ENCODE measurements at regions not wholly inside any gene's neighbourhood (a gene's known extent, or its start where the extent isn't known, plus 50 kb on each side); places are given as distances from the start of the nearest gene placed in this dataset.

GRCh38 chr19:28669804-28670203 is 543.1 kb downstream of the UQCRFS1 start:
- DNase-seq = no peak
- peaks cover 0 to 45% (median 13%) of the 10 kb centered on the region in 12 donors for H3K9me3 ChIP-seq
- H3K27ac ChIP-seq = no peak overlapping the region
- H3K27me3 ChIP-seq = no peaks in the 10 kb centered on the region
- no peak for ATAC-seq
- intact Hi-C loops (cut with DNase I) = no loop called here
- H3K4me1 ChIP-seq = no peaks in the 10 kb centered on the region
- no peaks in the 10 kb centered on the region for H3K36me3 ChIP-seq
- H3K4me3 ChIP-seq = no peak overlapping the region
- 72 to 76% (median 75%) methylated on average over 2 of the region's 2 CpGs for WGBS, 4 donors
- TF ChIP-seq CTCF (IDR thresholded peaks at IDR 0.05) (no peak), POLR2A (IDR thresholded peaks at IDR 0.05) (no peak)

GRCh38 chr19:28667348-28667977 is 545.5 kb downstream of the UQCRFS1 start:
- no peak overlapping the region for H3K27ac ChIP-seq
- no peak overlapping the region for H3K4me3 ChIP-seq
- no peak for DNase-seq
- WGBS, 4 donors = 76 to 81% (median 80%) methylated on average over 7 of the region's 7 CpGs
- H3K4me1 ChIP-seq = no peaks in the 10 kb centered on the region
- TF ChIP-seq CTCF (IDR thresholded peaks at IDR 0.05) = no peak
- no peak for TF ChIP-seq POLR2A (IDR thresholded peaks at IDR 0.05)
- no peak for ATAC-seq
- H3K36me3 ChIP-seq = no peaks in the 10 kb centered on the region
- H3K9me3 ChIP-seq = peaks cover 0 to 32% (median 12%) of the 10 kb centered on the region in 12 donors
- intact Hi-C loops (cut with DNase I) = no loop called here
- H3K27me3 ChIP-seq = no peaks in the 10 kb centered on the region

- Histone ChIP-seq H3K4me1 (no peaks in the 10 kb centered on the region), H3K27me3 (no peaks in the 10 kb centered on the region), H3K4me3 (no peak overlapping the region), H3K9me3 (peaks cover 0 to 34% (median 11%) of the 10 kb centered on the region in 12 donors), H3K36me3 (no peaks in the 10 kb centered on the region), H3K27ac (no peak overlapping the region)
- no peak for DNase-seq
- no peak for ATAC-seq
- intact Hi-C loops (cut with DNase I) = no loop called here
- WGBS, 4 donors = 80 to 92% (median 82%) methylated on average over 1 of the region's 1 CpG
- TF ChIP-seq CTCF (IDR thresholded peaks at IDR 0.05) (no peak), POLR2A (IDR thresholded peaks at IDR 0.05) (no peak)
Measured at GRCh38 chr19:28665748-28666147, 547.2 kb downstream of the UQCRFS1 start.

- ATAC-seq = no peak
Measured at GRCh38 chr19:28656644-28657043, 556.3 kb downstream of the UQCRFS1 start.

GRCh38 chr19:28655054-28655453 is 557.9 kb downstream of the UQCRFS1 start:
- no peak for ATAC-seq

More at GRCh38 chr19:28656644-28657043, 556.3 kb downstream of the UQCRFS1 start:
- Histone ChIP-seq H3K36me3 (no peaks in the 10 kb centered on the region), H3K27ac (no peak overlapping the region), H3K27me3 (no peaks in the 10 kb centered on the region), H3K4me1 (no peaks in the 10 kb centered on the region), H3K4me3 (no peak overlapping the region), H3K9me3 (peaks cover 0 to 39% (median 6%) of the 10 kb centered on the region in 12 donors)
- DNase-seq = no peak
- TF ChIP-seq POLR2A (IDR thresholded peaks at IDR 0.05) = no peak
- intact Hi-C loops (cut with DNase I) = no loop called here
- WGBS, 4 donors = 48 to 64% (median 59%) methylated on average over 2 of the region's 2 CpGs

More at GRCh38 chr19:28655054-28655453, 557.9 kb downstream of the UQCRFS1 start:
- WGBS, 4 donors = 90 to 94% (median 93%) methylated on average over 2 to 5 of the region's 5 CpGs
- H3K4me3 ChIP-seq = no peak overlapping the region
- intact Hi-C loops (cut with DNase I) = no loop called here
- H3K36me3 ChIP-seq = no peaks in the 10 kb centered on the region
- H3K4me1 ChIP-seq = no peaks in the 10 kb centered on the region
- H3K9me3 ChIP-seq = peaks cover 0 to 37% (median 5%) of the 10 kb centered on the region in 12 donors
- DNase-seq = no peak
- TF ChIP-seq CTCF (IDR thresholded peaks at IDR 0.05) (no peak), POLR2A (IDR thresholded peaks at IDR 0.05) (no peak)
- no peaks in the 10 kb centered on the region for H3K27me3 ChIP-seq
- no peak overlapping the region for H3K27ac ChIP-seq

Measured in heart left ventricle (tissue), 16 donors.